NCI-H2196 treated with DMSO at 0.1 percent for 48 hours (cell line): ENCODE measurements at regions not wholly inside any gene's neighbourhood (a gene's known extent, or its start where the extent isn't known, plus 50 kb on each side); places are given as distances from the start of the nearest gene placed in this dataset.
A peak's percentile ranks its signal among the peaks of the same experiment; 100 is the strongest.

ENCODE experiments used
- DNase-seq: peaks from one replicate; lab custom pipeline; 2025; ENCODE audit not compliant: unreplicated experiment; lab: John Stamatoyannopoulos, UW

GRCh38 chr6:137357263-137357947 is 136.8 kb downstream of the OLIG3 start:
- DNase-seq: no peak

GRCh38 chr6:137353842-137354397 is 134.7 kb upstream of the IFNGR1 start:
- DNase-seq: no peak

- no peak for DNase-seq
Measured at GRCh38 chr6:137353346-137353745, 134.2 kb upstream of the IFNGR1 start.

GRCh38 chr6:137352859-137353258 is 133.7 kb upstream of the IFNGR1 start:
- no peak for DNase-seq

- DNase-seq: no peak
Measured at GRCh38 chr6:137351890-137352289, 132.7 kb upstream of the IFNGR1 start.

GRCh38 chr6:137350857-137351256 is 131.7 kb upstream of the IFNGR1 start:
- DNase-seq: no peak

- DNase-seq: no peak
Measured at GRCh38 chr6:137349856-137350830, 131.0 kb upstream of the IFNGR1 start.

GRCh38 chr6:137348777-137349176 is 129.6 kb upstream of the IFNGR1 start:
- DNase-seq: no peak

GRCh38 chr6:137343241-137343640 is 124.1 kb upstream of the IFNGR1 start:
- DNase-seq: no peak

GRCh38 chr6:137342607-137343190 is 123.5 kb upstream of the IFNGR1 start:
- DNase-seq: no peak

- DNase-seq: peak; percentile 48
Measured at GRCh38 chr6:137341681-137342195, 122.6 kb upstream of the IFNGR1 start.

- no peak for DNase-seq
Measured at GRCh38 chr6:137339929-137340559, 120.9 kb upstream of the IFNGR1 start.

- DNase-seq: no peak
Measured at GRCh38 chr6:137334884-137335283, 115.7 kb upstream of the IFNGR1 start.

GRCh38 chr6:137334094-137334493 is 114.9 kb upstream of the IFNGR1 start:
- DNase-seq: no peak

GRCh38 chr6:137332637-137333280 is 113.6 kb upstream of the IFNGR1 start:
- no peak for DNase-seq

GRCh38 chr6:137323860-137324259 is 104.7 kb upstream of the IFNGR1 start:
- no peak for DNase-seq

- no peak for DNase-seq
Measured at GRCh38 chr6:137320271-137320670, 101.1 kb upstream of the IFNGR1 start.

- DNase-seq: no peak
Measured at GRCh38 chr6:137316626-137317025, 97.4 kb upstream of the IFNGR1 start.

GRCh38 chr6:137315081-137315480 is 95.9 kb upstream of the IFNGR1 start:
- DNase-seq: no peak
